ENCODE measurements at regions not wholly inside any gene's neighbourhood (a gene's known extent, or its start where the extent isn't known, plus 50 kb on each side); places are given as distances from the start of the nearest gene placed in this dataset.

GRCh38 chr1:30636621-30637020, 86.8 kb downstream of the MATN1 start:
- no peak for TF ChIP-seq CTCF (IDR thresholded peaks at IDR 0.05; ENCODE audit: poor library complexity, severe bottlenecking)
- no peak for TF ChIP-seq REST (IDR thresholded peaks at IDR 0.05; ENCODE audit: borderline replicate concordance)
- no peak for TF ChIP-seq EZH2 (IDR thresholded peaks at IDR 0.05; ENCODE audit: borderline replicate concordance, insufficient read depth, low read length, poor library complexity, severe bottlenecking)
- no peak for TF ChIP-seq SMC3 (conservative IDR thresholded peaks at IDR 0.05; ENCODE audit: poor library complexity)

Measured in neural cell (in vitro differentiated cells).